GM12864 (cell line): ENCODE measurements at regions not wholly inside any gene's neighbourhood (a gene's known extent, or its start where the extent isn't known, plus 50 kb on each side); places are given as distances from the start of the nearest gene placed in this dataset.
"Not testable (repeated sequence)": the region's sequence is repeated elsewhere in the genome, so short reads cannot be mapped to it uniquely, and the experiment has no call there.

ENCODE experiments used
- DNase-seq: peaks from one replicate; pipeline ENCODE4 v3.0.0-alpha.2; 2011; ENCODE audit warnings: low read depth
- H3K4me3 ChIP-seq: 2 replicates; pipeline ENCODE4 v1.5.1; 2011; ENCODE audit warnings: mild to moderate bottlenecking, low read depth, low read length, control low read depth
- CTCF ChIP-seq: IDR thresholded peaks from 2 replicates; pipeline ENCODE4 v1.5.1; 2011; ENCODE audit warnings: low read depth, mild to moderate bottlenecking, moderate library complexity, low read length, control low read depth, inconsistent platforms; ENCODE audit errors: missing control alignments

- H3K4me3 ChIP-seq = no peak overlapping the region
- TF ChIP-seq CTCF = no peak
Measured at GRCh38 chr14:105660816-105661531, 134.6 kb downstream of the TMEM121 start.

GRCh38 chr14:105662043-105662442 lies 135.7 kb downstream of the TMEM121 start:
- not testable (repeated sequence) for DNase-seq, H3K4me3 ChIP-seq

More at GRCh38 chr14:105660816-105661531, 134.6 kb downstream of the TMEM121 start:
- DNase-seq = no peak

- DNase-seq, H3K4me3 ChIP-seq: not testable (repeated sequence)
Measured at GRCh38 chr14:105662592-105662991, 136.2 kb downstream of the TMEM121 start.

- not testable (repeated sequence) for DNase-seq, H3K4me3 ChIP-seq
Measured at GRCh38 chr14:105663323-105663722, 136.9 kb downstream of the TMEM121 start.

GRCh38 chr14:105663818-105664596 lies 137.6 kb downstream of the TMEM121 start:
- DNase-seq, H3K4me3 ChIP-seq: not testable (repeated sequence)

GRCh38 chr14:105664691-105665090 lies 138.3 kb downstream of the TMEM121 start:
- no peak for TF ChIP-seq CTCF
- DNase-seq = no peak

GRCh38 chr14:105665247-105665950 lies 139.0 kb downstream of the TMEM121 start:
- no peak overlapping the region for H3K4me3 ChIP-seq
- TF ChIP-seq CTCF = no peak
- no peak for DNase-seq

More at GRCh38 chr14:105664691-105665090, 138.3 kb downstream of the TMEM121 start:
- H3K4me3 ChIP-seq = no peak overlapping the region

- H3K4me3 ChIP-seq = no peak overlapping the region
- DNase-seq = no peak
- no peak for TF ChIP-seq CTCF
Measured at GRCh38 chr14:105665951-105666277, 139.5 kb downstream of the TMEM121 start.

GRCh38 chr14:105666420-105666819 lies 140.0 kb downstream of the TMEM121 start:
- no peak for DNase-seq
- no peak overlapping the region for H3K4me3 ChIP-seq
- TF ChIP-seq CTCF = no peak

GRCh38 chr14:105666991-105667662 lies 140.7 kb downstream of the TMEM121 start:
- DNase-seq, H3K4me3 ChIP-seq: not testable (repeated sequence)

GRCh38 chr14:105667663-105668020 lies 141.3 kb downstream of the TMEM121 start:
- DNase-seq, H3K4me3 ChIP-seq: not testable (repeated sequence)

- H3K4me3 ChIP-seq = not testable (repeated sequence)
Measured at GRCh38 chr14:105668021-105668420, 141.6 kb downstream of the TMEM121 start.

More at GRCh38 chr14:105668021-105668420, 141.6 kb downstream of the TMEM121 start:
- not testable (repeated sequence) for DNase-seq
